BLaER1 treated with 17β-estradiol and CSF1 and Interleukin-3, amounts not matched to agents 10 nM and 100 nM (cell line): ENCODE measurements at regions not wholly inside any gene's neighbourhood (a gene's known extent, or its start where the extent isn't known, plus 50 kb on each side); places are given as distances from the start of the nearest gene placed in this dataset.

ENCODE experiments used
- H3K27ac ChIP-seq, 11 experiments: shearing (Covaris generic); formaldehyde crosslinking; 2 replicates each; pipeline ENCODE4 v1.8.1; 2022
- H3K27me3 ChIP-seq, 11 experiments: shearing (Covaris generic); formaldehyde crosslinking; 2 replicates each; pipeline ENCODE4 v1.8.1; 2022
- H3K36me3 ChIP-seq, 11 experiments: shearing (Covaris generic); formaldehyde crosslinking; 2 replicates each; pipeline ENCODE4 v1.8.1; 2022
- H3K4me1 ChIP-seq, 10 experiments: shearing (Covaris generic); formaldehyde crosslinking; 2 replicates each; pipeline ENCODE4 v1.8.1; 2022
- H3K4me2 ChIP-seq, 11 experiments: shearing (Covaris generic); formaldehyde crosslinking; 2 replicates each; pipeline ENCODE4 v1.8.1; 2022
- H3K4me3 ChIP-seq, 10 experiments: shearing (Covaris generic); formaldehyde crosslinking; 2 replicates each; pipeline ENCODE4 v1.8.1; 2022
- H3K9ac ChIP-seq, 11 experiments: shearing (Covaris generic); formaldehyde crosslinking; 2 replicates each; pipeline ENCODE4 v1.8.1; 2022
- H3K9me3 ChIP-seq, 11 experiments: shearing (Covaris generic); formaldehyde crosslinking; replicated peaks in 1 of 11; 2 replicates each; pipeline ENCODE4 v1.8.1; 2022
- H4K20me1 ChIP-seq, 11 experiments: shearing (Covaris generic); formaldehyde crosslinking; 2 replicates each; pipeline ENCODE4 v1.8.1; 2022
- Cebpa-rat ChIP-seq, 11 experiments: shearing (Covaris generic); IDR thresholded peaks; 2 replicates each; pipeline ENCODE4 v1.8.1; 2022

GRCh38 chr6:147019001-147019400, 185.2 kb upstream of the STXBP5 start:
- Histone ChIP-seq H3K9me3 (no peaks in the 10 kb centered on the region), H3K27me3 (no peaks in the 10 kb centered on the region), H3K4me2 (no peak overlapping the region), H3K36me3 (no peaks in the 10 kb centered on the region), H3K9ac (no peak overlapping the region), H3K4me3 (no peak overlapping the region), H3K27ac (no peak overlapping the region), H3K4me1 (no peaks in the 10 kb centered on the region), H4K20me1 (no peaks in the 10 kb centered on the region)
- no peak for TF ChIP-seq Cebpa-rat (IDR thresholded peaks at IDR 0.05)

- Histone ChIP-seq H3K4me2 (no peak overlapping the region), H3K36me3 (no peaks in the 10 kb centered on the region), H3K27ac (no peak overlapping the region), H3K4me1 (no peaks in the 10 kb centered on the region), H3K27me3 (no peaks in the 10 kb centered on the region), H3K9ac (no peak overlapping the region), H3K9me3 (no peaks in the 10 kb centered on the region), H3K4me3 (no peak overlapping the region), H4K20me1 (no peaks in the 10 kb centered on the region)
- no peak for TF ChIP-seq Cebpa-rat (IDR thresholded peaks at IDR 0.05)
These were observed 182.2 kb upstream of the STXBP5 start for GRCh38 chr6:147022041-147022440.

DNA sequence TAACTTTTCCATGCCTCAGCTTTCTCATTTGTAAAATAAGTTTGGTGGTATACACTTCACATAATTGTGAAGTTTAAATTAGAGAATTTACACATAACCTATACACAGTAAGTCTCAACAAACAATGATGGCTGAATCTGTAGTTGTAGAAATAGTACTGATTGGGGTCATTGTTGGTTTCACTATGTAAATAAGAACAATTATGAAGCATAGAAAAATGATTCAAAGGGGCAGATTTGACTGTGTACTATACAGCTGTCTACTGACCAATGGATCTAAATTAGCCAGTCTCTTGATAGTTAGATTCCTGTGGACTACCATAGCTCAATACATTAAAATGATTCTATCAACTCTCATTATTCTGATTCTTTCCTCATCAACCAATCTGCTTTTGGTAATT, 181.1 kb upstream of the STXBP5 start:
- no peak overlapping the region for H3K27ac ChIP-seq
- no peak for TF ChIP-seq Cebpa-rat (IDR thresholded peaks at IDR 0.05)
- H4K20me1 ChIP-seq = no peaks in the 10 kb centered on the region
- no peaks in the 10 kb centered on the region for H3K36me3 ChIP-seq
- no peaks in the 10 kb centered on the region for H3K9me3 ChIP-seq
- no peak overlapping the region for H3K4me3 ChIP-seq
- H3K27me3 ChIP-seq = no peaks in the 10 kb centered on the region
- no peaks in the 10 kb centered on the region for H3K4me1 ChIP-seq
- H3K4me2 ChIP-seq = no peak overlapping the region
- no peak overlapping the region for H3K9ac ChIP-seq

DNA sequence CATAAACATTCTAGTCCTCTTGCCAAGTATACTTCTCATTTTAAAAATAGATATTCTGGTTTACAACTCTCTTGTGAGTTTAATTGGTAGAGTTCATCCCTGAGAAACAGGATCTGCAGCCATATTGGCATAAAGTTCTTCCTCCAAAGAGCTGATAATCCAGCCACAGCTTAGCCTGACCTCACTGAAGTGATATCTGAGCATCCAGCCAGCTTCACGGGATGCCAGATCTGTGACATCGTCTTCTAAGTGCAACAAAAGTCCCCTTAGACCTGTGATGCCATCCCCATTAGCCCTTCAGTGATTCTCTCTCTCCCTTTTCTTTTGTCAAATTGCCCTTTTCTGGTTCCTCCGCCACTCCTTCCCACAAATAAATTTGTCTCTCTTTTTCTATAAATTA, 180.6 kb upstream of the STXBP5 start:
- H3K27ac ChIP-seq = no peak overlapping the region
- H3K9me3 ChIP-seq = no peaks in the 10 kb centered on the region
- H3K36me3 ChIP-seq = no peaks in the 10 kb centered on the region
- H3K9ac ChIP-seq = no peak overlapping the region
- no peaks in the 10 kb centered on the region for H4K20me1 ChIP-seq
- H3K4me2 ChIP-seq = no peak overlapping the region
- no peaks in the 10 kb centered on the region for H3K4me1 ChIP-seq
- no peaks in the 10 kb centered on the region for H3K27me3 ChIP-seq
- TF ChIP-seq Cebpa-rat (IDR thresholded peaks at IDR 0.05) = no peak
- H3K4me3 ChIP-seq = no peak overlapping the region

GRCh38 chr6:147029923-147030322, 174.3 kb upstream of the STXBP5 start:
- H3K27me3 ChIP-seq = no peaks in the 10 kb centered on the region
- no peak overlapping the region for H3K9ac ChIP-seq
- no peak overlapping the region for H3K27ac ChIP-seq
- no peak for TF ChIP-seq Cebpa-rat (IDR thresholded peaks at IDR 0.05)
- H3K4me3 ChIP-seq = no peak overlapping the region
- no peak overlapping the region for H3K4me2 ChIP-seq
- no peaks in the 10 kb centered on the region for H3K36me3 ChIP-seq
- no peaks in the 10 kb centered on the region for H3K9me3 ChIP-seq
- H3K4me1 ChIP-seq = peaks cover 0 to 7% (median 5%) of the 10 kb centered on the region in 10 experiments; a peak in 8 of 20 replicates
- no peaks in the 10 kb centered on the region for H4K20me1 ChIP-seq

DNA sequence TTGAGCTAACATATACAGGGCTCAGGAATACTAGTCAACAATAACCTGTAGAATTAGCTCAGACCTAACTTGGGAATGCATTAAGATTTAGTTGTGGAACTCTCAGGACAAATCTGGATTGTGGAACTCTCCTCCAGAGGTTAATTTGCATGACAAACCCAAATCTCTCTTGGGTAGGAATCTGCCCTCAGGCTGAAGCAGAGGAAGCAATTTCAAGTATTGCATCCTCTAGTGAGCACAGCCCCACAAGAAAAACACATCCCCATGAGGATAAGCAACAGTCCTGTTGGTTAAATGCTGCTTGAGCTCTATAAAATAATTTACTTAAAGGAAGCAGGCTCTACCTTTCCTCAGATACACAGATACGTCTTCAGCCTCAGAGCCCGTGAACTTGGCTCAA, 170.9 kb upstream of the STXBP5 start:
- no peak for TF ChIP-seq Cebpa-rat (IDR thresholded peaks at IDR 0.05)
- Histone ChIP-seq H3K36me3 (no peaks in the 10 kb centered on the region), H3K4me1 (peaks cover 0 to 7% (median 5%) of the 10 kb centered on the region in 10 experiments; a peak in 8 of 20 replicates), H3K9me3 (no peaks in the 10 kb centered on the region), H3K27me3 (no peaks in the 10 kb centered on the region), H3K9ac (no peak overlapping the region), H4K20me1 (no peaks in the 10 kb centered on the region), H3K4me3 (no peak overlapping the region), H3K4me2 (peak overlapping the region in 6 of 11 experiments; percentile 1 to 47 (median 27); a peak in 8 of 22 replicates), H3K27ac (no peak overlapping the region)

GRCh38 chr6:147035886-147036285, 168.3 kb upstream of the STXBP5 start:
- peaks cover 0 to 7% (median 5%) of the 10 kb centered on the region in 10 experiments; a peak in 8 of 20 replicates for H3K4me1 ChIP-seq
- H3K4me2 ChIP-seq = no peak overlapping the region
- H3K9me3 ChIP-seq = 0 out of 22 replicates have a peak, but pooled peaks cover 0 to under 1% (median 0%) of the 10 kb centered on the region in 11 experiments
- H3K27ac ChIP-seq = no peak overlapping the region
- H3K27me3 ChIP-seq = no peaks in the 10 kb centered on the region
- H3K4me3 ChIP-seq = no peak overlapping the region
- H3K36me3 ChIP-seq = no peaks in the 10 kb centered on the region
- no peak for TF ChIP-seq Cebpa-rat (IDR thresholded peaks at IDR 0.05)
- no peak overlapping the region for H3K9ac ChIP-seq
- no peaks in the 10 kb centered on the region for H4K20me1 ChIP-seq

DNA sequence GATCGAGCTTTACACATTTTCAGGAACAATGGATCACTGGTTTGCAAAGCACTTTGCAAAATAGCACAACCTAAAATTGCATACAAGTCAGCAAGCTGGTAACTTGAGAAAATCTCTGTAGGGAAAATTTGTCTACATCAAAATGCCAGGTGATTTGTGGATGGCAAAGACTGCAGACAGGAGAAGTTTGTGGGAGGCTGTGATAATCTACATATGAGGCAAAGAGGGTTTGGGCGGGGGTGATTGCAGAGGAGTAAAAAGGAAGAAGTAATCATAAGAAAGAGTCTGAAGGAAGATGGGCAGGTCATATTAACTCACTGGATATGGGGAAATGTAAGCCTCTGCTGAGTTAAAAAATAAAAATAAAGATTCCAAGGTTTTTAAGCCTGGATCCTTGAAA, 166.3 kb upstream of the STXBP5 start:
- Histone ChIP-seq H3K27me3 (no peaks in the 10 kb centered on the region), H3K27ac (no peak overlapping the region), H4K20me1 (no peaks in the 10 kb centered on the region), H3K4me3 (no peak overlapping the region), H3K9me3 (peaks cover 0 to 20% (median under 1%) of the 10 kb centered on the region in 11 experiments; a peak in 11 of 22 replicates), H3K4me1 (peaks cover 0 to 7% (median 5%) of the 10 kb centered on the region in 10 experiments; a peak in 8 of 20 replicates), H3K4me2 (no peak overlapping the region), H3K9ac (no peak overlapping the region), H3K36me3 (peaks cover 0 to 2% (median 0%) of the 10 kb centered on the region in 11 experiments; a peak in 2 of 22 replicates)
- TF ChIP-seq Cebpa-rat (IDR thresholded peaks at IDR 0.05) = no peak

DNA sequence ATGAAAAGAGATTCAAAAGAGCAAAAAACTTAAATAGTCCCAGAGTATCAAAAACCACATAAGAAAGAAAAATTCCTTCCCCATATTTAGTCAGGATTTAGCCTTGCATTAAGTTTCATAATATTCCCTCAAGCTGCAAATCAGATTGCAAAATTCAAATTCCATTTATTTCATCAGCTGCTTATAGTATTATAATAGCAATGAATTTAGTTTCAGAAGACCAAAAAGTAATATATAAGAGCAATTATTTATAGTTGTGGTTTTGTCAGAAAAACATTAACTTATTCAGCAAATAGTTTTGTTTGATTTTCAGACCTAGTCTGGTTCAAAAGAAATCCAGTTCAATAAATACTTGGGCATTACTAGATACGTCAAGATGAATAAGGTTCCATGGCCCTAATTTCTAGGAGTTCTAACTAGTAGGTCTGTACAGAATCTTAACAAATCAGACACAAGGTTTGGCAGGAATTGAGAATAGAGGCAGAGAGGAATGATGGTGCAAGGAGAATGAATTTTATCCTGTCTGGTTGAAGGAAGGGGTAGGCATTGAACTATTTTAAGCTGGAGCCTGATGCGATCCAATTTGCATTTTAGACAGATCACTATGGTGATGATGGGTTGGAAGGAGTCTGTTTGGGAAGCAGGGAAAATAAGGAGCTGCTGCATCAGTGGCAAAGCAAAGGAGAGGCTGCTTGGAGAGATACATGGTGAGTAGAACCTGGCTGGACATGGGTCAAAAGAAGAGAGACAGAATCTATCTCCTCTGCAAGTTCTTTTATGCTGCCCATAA, 163.9 kb upstream of the STXBP5 start:
- no peak for TF ChIP-seq Cebpa-rat (IDR thresholded peaks at IDR 0.05)
- H3K9ac ChIP-seq = no peak overlapping the region
- peaks cover 0 to 15% (median 2%) of the 10 kb centered on the region in 10 experiments; a peak in 6 of 20 replicates for H3K4me1 ChIP-seq
- no peaks in the 10 kb centered on the region for H4K20me1 ChIP-seq
- H3K4me2 ChIP-seq = no peak overlapping the region
- H3K27me3 ChIP-seq = no peaks in the 10 kb centered on the region
- H3K9me3 ChIP-seq = peaks cover 15 to 44% (median 22%) of the 10 kb centered on the region in 11 experiments
- no peak overlapping the region for H3K27ac ChIP-seq
- H3K4me3 ChIP-seq = no peak overlapping the region
- H3K36me3 ChIP-seq = peaks cover 0 to 10% (median 0%) of the 10 kb centered on the region in 11 experiments; a peak in 2 of 22 replicates

DNA sequence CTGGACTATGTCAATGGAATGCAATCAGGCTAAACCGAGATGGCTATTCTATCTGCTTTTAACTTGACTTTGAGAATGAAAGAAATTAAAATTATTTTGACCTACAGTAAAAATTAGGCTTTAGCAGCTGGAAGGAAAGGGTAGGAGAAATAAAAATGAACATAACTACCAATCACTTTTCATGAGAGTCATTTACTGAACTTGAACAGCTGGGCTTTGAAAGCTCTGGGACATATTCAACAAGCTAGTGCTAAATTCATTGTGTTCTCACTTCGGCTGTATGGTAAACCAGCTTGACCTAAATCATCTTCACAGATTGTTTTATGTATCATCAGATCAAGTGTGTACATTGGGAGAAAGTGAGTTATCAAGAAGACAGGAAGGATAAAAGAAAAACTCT, 161.5 kb upstream of the STXBP5 start:
- Histone ChIP-seq H3K36me3 (peaks cover 0 to 10% (median 0%) of the 10 kb centered on the region in 11 experiments; a peak in 2 of 22 replicates), H3K9ac (no peak overlapping the region), H3K27ac (no peak overlapping the region), H3K4me3 (no peak overlapping the region), H4K20me1 (no peaks in the 10 kb centered on the region), H3K4me2 (no peak overlapping the region), H3K4me1 (peaks cover 0 to 28% (median 2%) of the 10 kb centered on the region in 10 experiments; a peak in 6 of 20 replicates), H3K27me3 (no peaks in the 10 kb centered on the region), H3K9me3 (peaks cover 15 to 50% (median 22%) of the 10 kb centered on the region in 11 experiments)
- TF ChIP-seq Cebpa-rat (IDR thresholded peaks at IDR 0.05) = no peak
